K562 (cell line): ENCODE measurements at regions not wholly inside any gene's neighbourhood (a gene's known extent, or its start where the extent isn't known, plus 50 kb on each side); places are given as distances from the start of the nearest gene placed in this dataset.

ENCODE experiments used
- ATAC-seq: fragments of 200-7000 bp; cut with Tn5 transposase; 3 replicates; pipeline ENCODE4 v1.9.1; 2020; ENCODE audit warnings: moderate library complexity
- BruUV-seq: library from RNA; stranded (reverse); fragments of 400-500 nt; replicated peaks from 2 replicates; lab custom pipeline; 2021; lab: Mats Ljungman, UMichigan
- CTCF ChIA-PET: fragments of 300-600 bp; formaldehyde crosslinking; extraction: SDS; loops from one replicate; lab custom pipeline; 2021; ENCODE audit warnings: low intra/inter-chr PET ratio; lab: Yijun Ruan, JAX
- POLR2A ChIA-PET: fragments of 300-600, 350-650 bp; sonication (Branson Sonifier 250); formaldehyde crosslinking; extraction: SDS; loops from one replicate; lab custom pipeline; 2021; ENCODE audit warnings: antibody characterized with exemption, inconsistent platforms; lab: Yijun Ruan, JAX
- DNase-seq, 4 experiments: peaks; one replicate each; pipeline versions ENCODE4 v3.0.0 to v3.0.0-alpha.2; 2011 to 2018; ENCODE audit warnings: low spot score in 3 of 4, mixed read lengths in 3 of 4; ENCODE audit errors: extremely low read depth in 1 of 4
- FAIRE-seq: peaks from 2 replicates; lab custom pipeline; 2011; peaks lifted over from hg19 to GRCh38; lab: Jason Lieb, UNC
- H2AFZ ChIP-seq: 2 replicates; pipeline ENCODE4 v1.6.0; 2011; ENCODE audit warnings: low read depth, low read length, control low read depth, inconsistent platforms
- H3K27ac ChIP-seq: fragments of 200-600 bp; 3 replicates; pipeline ENCODE4 v1.8.0; 2011; ENCODE audit warnings: low read depth, mild to moderate bottlenecking, control low read depth, inconsistent platforms, low read length, moderate library complexity, mixed read lengths; ENCODE audit errors: extremely low read depth
- H3K27me3 ChIP-seq, 2 experiments: fragments of 300-600 bp in 1 of 2; 2 replicates in 1 of 2; 3 replicates in 1 of 2; pipeline versions ENCODE4 v1.6.0 to v1.8.0; 2011; ENCODE audit warnings: inconsistent platforms in 2 of 2, low read length in 2 of 2, mild to moderate bottlenecking in 1 of 2, mixed read lengths in 1 of 2, moderate library complexity in 1 of 2; ENCODE audit not compliant: control insufficient read depth in 2 of 2, insufficient read depth in 2 of 2
- H3K36me3 ChIP-seq: fragments of 300-600 bp; 3 replicates; pipeline ENCODE4 v1.8.0; 2011; ENCODE audit warnings: mild to moderate bottlenecking, low read length, inconsistent platforms; ENCODE audit not compliant: control insufficient read depth, insufficient read depth
- H3K4me1 ChIP-seq, 2 experiments: fragments of 200-600 bp in 1 of 2; replicated peaks in 1 of 2; 2 replicates in 1 of 2; 3 replicates in 1 of 2; pipeline versions ENCODE4 v1.5.1 to v1.8.0; 2011; ENCODE audit warnings: inconsistent platforms in 2 of 2, low read length in 2 of 2, mild to moderate bottlenecking in 1 of 2, mixed read lengths in 1 of 2, moderate library complexity in 1 of 2; ENCODE audit not compliant: control insufficient read depth in 2 of 2, insufficient read depth in 2 of 2
- H3K4me2 ChIP-seq: 2 replicates; pipeline ENCODE4 v1.6.1; 2011; ENCODE audit warnings: low read length, control low read depth, inconsistent platforms, mixed read lengths; ENCODE audit not compliant: insufficient read depth
- H3K4me3 ChIP-seq: fragments of 200-600 bp; sonication (generic), shearing (Covaris generic); 2 replicates; pipeline ENCODE4 v1.5.1; 2016; ENCODE audit warnings: control low read depth, inconsistent platforms
- H3K79me2 ChIP-seq: fragments of 200-600 bp; 3 replicates; pipeline ENCODE4 v1.8.0; 2011; ENCODE audit warnings: low read length, inconsistent platforms; ENCODE audit not compliant: control insufficient read depth, insufficient read depth
- H3K9ac ChIP-seq, 2 experiments: 2 replicates each; pipeline versions ENCODE4 v1.6.0 to v1.6.1; 2011; ENCODE audit warnings: low read depth in 2 of 2, low read length in 2 of 2, control low read depth in 1 of 2, inconsistent platforms in 1 of 2, mild to moderate bottlenecking in 1 of 2, mixed read lengths in 1 of 2; ENCODE audit not compliant: insufficient read depth in 1 of 2
- H3K9me1 ChIP-seq: one replicate; pipeline ENCODE4 v1.6.0; 2011; ENCODE audit warnings: inconsistent platforms, mild to moderate bottlenecking, low read length, moderate library complexity; ENCODE audit not compliant: control insufficient read depth, insufficient read depth
- H3K9me3 ChIP-seq: replicated peaks from 2 replicates; pipeline ENCODE4 v1.5.1; 2011; ENCODE audit warnings: low read depth, low read length, inconsistent platforms; ENCODE audit not compliant: control insufficient read depth, insufficient read depth
- H4K20me1 ChIP-seq: replicated peaks from 2 replicates; pipeline ENCODE4 v1.6.1; 2011; ENCODE audit warnings: low read length, inconsistent platforms, mixed read lengths; ENCODE audit not compliant: control insufficient read depth, insufficient read depth
- BCL6 ChIP-seq: fragments of 250-450 bp; sonication (Bioruptor Pico); IDR thresholded peaks from 2 replicates; pipeline ENCODE4 v1.4.0; 2020
- GATAD2B ChIP-seq: fragments of 450-650 bp; IDR thresholded peaks from 2 replicates; pipeline ENCODE4 v1.6.1; 2017; ENCODE audit warnings: mild to moderate bottlenecking, borderline replicate concordance
- HMGXB4 ChIP-seq: sonication (generic); formaldehyde crosslinking; IDR thresholded peaks from 2 replicates; pipeline ENCODE4 v1.8.1; 2023; ENCODE audit warnings: mild to moderate bottlenecking, missing genetic modification reagents
- HOXB6 ChIP-seq: fragments of 250-450 bp; sonication (Bioruptor Pico); IDR thresholded peaks from 2 replicates; pipeline ENCODE4 v1.5.1; 2022; ENCODE audit warnings: mild to moderate bottlenecking, borderline replicate concordance
- KDM5B ChIP-seq: fragments of 200-600 bp; sonication (generic); IDR thresholded peaks from 2 replicates; pipeline ENCODE4 v1.6.1; 2012; ENCODE audit warnings: low read depth, mild to moderate bottlenecking, moderate library complexity, low read length, control low read depth, inconsistent platforms; ENCODE audit not compliant: insufficient replicate concordance
- PHF21A ChIP-seq: fragments of 450-650 bp; IDR thresholded peaks from 2 replicates; pipeline ENCODE4 v1.6.1; 2017; ENCODE audit warnings: low read depth, borderline replicate concordance
- ZNF175 ChIP-seq: fragments of 200-800 bp; sonication (Bioruptor generic); IDR thresholded peaks from 2 replicates; pipeline ENCODE4 v1.6.1; 2016; ENCODE audit warnings: low read depth, mild to moderate bottlenecking, missing genetic modification characterization, missing compliant biosample characterization
- ZNF232 ChIP-seq: sonication (generic); formaldehyde crosslinking; IDR thresholded peaks from 2 replicates; pipeline ENCODE4 v1.8.0; 2022; ENCODE audit warnings: mild to moderate bottlenecking, missing genetic modification reagents
- ZNF511 ChIP-seq: sonication (generic); formaldehyde crosslinking; IDR thresholded peaks from 2 replicates; pipeline ENCODE4 v1.8.0; 2022; ENCODE audit warnings: mild to moderate bottlenecking, missing genetic modification reagents
- WGBS: fragments of 100-300 bp; shearing (Covaris generic); methylation state at CpG from one replicate; pipeline ENCODE4 v1.1.6; 2016; ENCODE audit warnings: low coverage, mixed read lengths; ENCODE audit not compliant: insufficient coverage; ENCODE audit errors: missing lambda C conversion rate; 5-methylcytosine and 5-hydroxymethylcytosine counted together
- in situ Hi-C: fragments of 300-500 bp; cut with MboI; formaldehyde crosslinking; loops from 4 replicates; pipeline ENCODE4 v1.15.0; 2018; ENCODE audit warnings: inconsistent platforms, mixed read lengths
- intact Hi-C: fragments of 100-400 bp; cut with micrococcal nuclease; formaldehyde crosslinking; loops from 2 replicates; pipeline ENCODE4 v1.14.2; 2022

- TF ChIP-seq HMGXB4 (CRISPR knock-in tag) (no peak), BCL6 (CRISPR knock-in tag) (no peak)
Observed at GRCh38 chr4:33176566-33176965, 2456.4 kb downstream of the PCDH7 start (continued).

GRCh38 chr4:33184657-33185290, 2464.6 kb downstream of the PCDH7 start:
- H3K4me1 ChIP-seq = no peaks in the 10 kb centered on the region
- no TSS peak for BruUV-seq
- H3K9me3 ChIP-seq = no peaks in the 10 kb centered on the region; the same call in 1 of the 2 replicates
- H3K79me2 ChIP-seq = no peaks in the 10 kb centered on the region
- CTCF ChIA-PET = no interaction called here
- FAIRE-seq = no peak
- no peak for TF ChIP-seq KDM5B
- TF ChIP-seq PHF21A = no peak
- no peak for TF ChIP-seq HOXB6 (CRISPR knock-in tag)
- TF ChIP-seq ZNF511 (CRISPR knock-in tag) = no peak
- no peak for TF ChIP-seq ZNF175 (CRISPR knock-in tag)
- TF ChIP-seq ZNF232 (CRISPR knock-in tag) = no peak
- no peak for TF ChIP-seq GATAD2B
- no peak overlapping the region for H3K4me3 ChIP-seq
- in situ Hi-C loops = no loop called here
- no peaks in the 10 kb centered on the region for H3K27me3 ChIP-seq
- H2AFZ ChIP-seq = no peak overlapping the region
- POLR2A ChIA-PET = no interaction called here
- no peak overlapping the region for H3K27ac ChIP-seq
- intact Hi-C loops = no loop called here
- no peaks in the 10 kb centered on the region for H3K36me3 ChIP-seq
- no peak overlapping the region for H3K9ac ChIP-seq
- DNase-seq = no peak
- no peak for ATAC-seq
- H4K20me1 ChIP-seq = no peaks in the 10 kb centered on the region
- H3K9me1 ChIP-seq = no peaks in the 10 kb centered on the region
- WGBS = 0% methylated on average over 2 of the region's 2 CpGs
- no peak overlapping the region for H3K4me2 ChIP-seq
